ENCODE measurements at regions not wholly inside any gene's neighbourhood (a gene's known extent, or its start where the extent isn't known, plus 50 kb on each side); places are given as distances from the start of the nearest gene placed in this dataset.

GRCh38 chr9:1829719-1830118, 185.4 kb upstream of the SMARCA2 start:
- Histone ChIP-seq H3K27ac (ENCODE audit: low read depth, low read length, poor library complexity, severe bottlenecking) (no peak overlapping the region), H3K4me1 (ENCODE audit: insufficient read depth, low read length, poor library complexity, severe bottlenecking) (no peaks in the 10 kb centered on the region), H3K4me2 (ENCODE audit: low read length) (no peak overlapping the region), H3K79me2 (ENCODE audit: insufficient read depth, low read depth, low read length) (no peaks in the 10 kb centered on the region), H3K36me3 (ENCODE audit: insufficient read depth, low read length) (no peaks in the 10 kb centered on the region), H3K9me2 (ENCODE audit: insufficient read depth, low read length) (no peaks in the 10 kb centered on the region), H4K20me1 (ENCODE audit: insufficient read depth, low read length) (no peaks in the 10 kb centered on the region), H2AFZ (ENCODE audit: low read length) (no peak overlapping the region), H3K9me3 (ENCODE audit: low read length) (no peaks in the 10 kb centered on the region), H3K4me3 (ENCODE audit: low read depth, low read length, poor library complexity, severe bottlenecking) (no peak overlapping the region)
- intact Hi-C loops (cut with micrococcal nuclease; ENCODE audit: unreplicated experiment) = no loop called here
- CTCF ChIA-PET (ENCODE audit: unreplicated experiment) = no interaction called here
- POLR2A ChIA-PET = interaction anchor here (0.7 to 1.0 kb wide), 2 partner anchors 133 to 1795 kb away, joined by 3 read pairs; no protein-coding TSS in a partner anchor
- DNase-seq (ENCODE audit: low spot score) = no peak
- BruUV-seq (replicated peaks) = no TSS peak
- no peak for TF ChIP-seq EZH2phosphoT487 (IDR thresholded peaks at IDR 0.05; ENCODE audit: borderline replicate concordance, low read depth, low read length)
- no peak for TF ChIP-seq CTCF (conservative IDR thresholded peaks at IDR 0.05; ENCODE audit: low read length)

GRCh38 chr9:1832960-1833359, 182.2 kb upstream of the SMARCA2 start:
- Histone ChIP-seq H3K4me1 (ENCODE audit: insufficient read depth, low read length, poor library complexity, severe bottlenecking) (no peaks in the 10 kb centered on the region), H3K9me3 (ENCODE audit: low read length) (no peaks in the 10 kb centered on the region), H4K20me1 (ENCODE audit: insufficient read depth, low read length) (no peaks in the 10 kb centered on the region), H3K9me2 (ENCODE audit: insufficient read depth, low read length) (no peaks in the 10 kb centered on the region), H3K79me2 (ENCODE audit: insufficient read depth, low read depth, low read length) (no peaks in the 10 kb centered on the region), H3K36me3 (ENCODE audit: insufficient read depth, low read length) (no peaks in the 10 kb centered on the region), H3K27ac (ENCODE audit: low read depth, low read length, poor library complexity, severe bottlenecking) (no peak overlapping the region), H2AFZ (ENCODE audit: low read length) (no peak overlapping the region), H3K4me2 (ENCODE audit: low read length) (no peak overlapping the region), H3K4me3 (ENCODE audit: low read depth, low read length, poor library complexity, severe bottlenecking) (no peak overlapping the region)
- ChIA-PET POLR2A (interaction anchor here (0.7 kb wide), 1 partner anchor 115 kb away, joined by 3 read pairs; no protein-coding TSS in a partner anchor), CTCF (ENCODE audit: unreplicated experiment) (no interaction called here)
- no TSS peak for BruUV-seq (replicated peaks)
- intact Hi-C loops (cut with micrococcal nuclease; ENCODE audit: unreplicated experiment) = no loop called here
- TF ChIP-seq EZH2phosphoT487 (IDR thresholded peaks at IDR 0.05; ENCODE audit: borderline replicate concordance, low read depth, low read length) (no peak), CTCF (conservative IDR thresholded peaks at IDR 0.05; ENCODE audit: low read length) (no peak)
- no peak for DNase-seq (ENCODE audit: low spot score)

- intact Hi-C loops (cut with micrococcal nuclease; ENCODE audit: unreplicated experiment) = no loop called here
- no peaks in the 10 kb centered on the region for H3K9me2 ChIP-seq (ENCODE audit: insufficient read depth, low read length)
These were observed 177.6 kb upstream of the SMARCA2 start for GRCh38 chr9:1837453-1838084.

More at GRCh38 chr9:1837453-1838084, 177.6 kb upstream of the SMARCA2 start:
- no peak overlapping the region for H3K4me2 ChIP-seq (ENCODE audit: low read length)
- TF ChIP-seq EZH2phosphoT487 (IDR thresholded peaks at IDR 0.05; ENCODE audit: borderline replicate concordance, low read depth, low read length) = no peak
- TF ChIP-seq CTCF (conservative IDR thresholded peaks at IDR 0.05; ENCODE audit: low read length) = peak; percentile 71
- H2AFZ ChIP-seq (ENCODE audit: low read length) = no peak overlapping the region
- H3K36me3 ChIP-seq (ENCODE audit: insufficient read depth, low read length) = no peaks in the 10 kb centered on the region
- no peak overlapping the region for H3K27ac ChIP-seq (ENCODE audit: low read depth, low read length, poor library complexity, severe bottlenecking)
- no peaks in the 10 kb centered on the region for H3K4me1 ChIP-seq (ENCODE audit: insufficient read depth, low read length, poor library complexity, severe bottlenecking)
- ChIA-PET CTCF (ENCODE audit: unreplicated experiment) (interaction anchor here (0.6 kb wide), 1 partner anchor 1262 kb away, joined by 3 read pairs; no protein-coding TSS in a partner anchor), POLR2A (interaction anchor here (0.7 to 0.9 kb wide), 2 partner anchors 12 to 287 kb away, joined by 3 to 4 read pairs; no protein-coding TSS in a partner anchor)
- H3K4me3 ChIP-seq (ENCODE audit: low read depth, low read length, poor library complexity, severe bottlenecking) = no peak overlapping the region
- BruUV-seq (replicated peaks) = no TSS peak
- peak; percentile 29 for DNase-seq (ENCODE audit: low spot score)
- no peaks in the 10 kb centered on the region for H3K9me3 ChIP-seq (ENCODE audit: low read length)
- no peaks in the 10 kb centered on the region for H3K79me2 ChIP-seq (ENCODE audit: insufficient read depth, low read depth, low read length)
- H4K20me1 ChIP-seq (ENCODE audit: insufficient read depth, low read length) = no peaks in the 10 kb centered on the region

All from OCI-LY7 (cell line).